PFSK-1 (cell line): ENCODE measurements at regions not wholly inside any gene's neighbourhood (a gene's known extent, or its start where the extent isn't known, plus 50 kb on each side); places are given as distances from the start of the nearest gene placed in this dataset.

ENCODE experiments used
- FOXP2 ChIP-seq: optimal IDR thresholded peaks from 2 replicates; pipeline ENCODE3; 2011; ENCODE audit warnings: borderline replicate concordance, control low read depth, inconsistent platforms; ENCODE audit not compliant: insufficient read depth; ENCODE audit errors: extremely low read length, extremely low read depth
- POLR2AphosphoS5 ChIP-seq: IDR thresholded peaks from 2 replicates; pipeline ENCODE4 v1.6.1; 2012; ENCODE audit warnings: low read depth, mild to moderate bottlenecking, control low read depth, low read length, moderate library complexity
- REST ChIP-seq, 2 experiments: IDR thresholded peaks; 2 replicates each; pipeline versions ENCODE4 v1.6.1 to v1.8.0; 2011 to 2012; ENCODE audit warnings: low read depth in 2 of 2, low read length in 2 of 2, control low read depth in 1 of 2, inconsistent platforms in 1 of 2, mild to moderate bottlenecking in 1 of 2, moderate library complexity in 1 of 2; ENCODE audit not compliant: insufficient read depth in 1 of 2
- SIN3A ChIP-seq: IDR thresholded peaks from 2 replicates; pipeline ENCODE4 v1.6.1; 2012; ENCODE audit warnings: mild to moderate bottlenecking, low read length, moderate library complexity, borderline replicate concordance; ENCODE audit not compliant: insufficient read depth
- TAF1 ChIP-seq: IDR thresholded peaks from 2 replicates; pipeline ENCODE4 v1.6.1; 2012; ENCODE audit warnings: low read length, control low read depth, borderline replicate concordance; ENCODE audit not compliant: insufficient read depth

- TF ChIP-seq REST (IDR thresholded peaks at IDR 0.05; ENCODE audit: insufficient read depth in 1 of 2, low read depth in 2 of 2, low read length in 2 of 2) (no peak), TAF1 (no peak), FOXP2 (no peak), POLR2AphosphoS5 (no peak), SIN3A (no peak)
Measured at GRCh38 chr3:153652076-153652475, 469.1 kb upstream of the ARHGEF26 start.

GRCh38 chr3:153657046-153657445 lies 464.1 kb upstream of the ARHGEF26 start:
- no peak for TF ChIP-seq POLR2AphosphoS5
- TF ChIP-seq SIN3A, result no peak
- no peak for TF ChIP-seq REST (IDR thresholded peaks at IDR 0.05; ENCODE audit: insufficient read depth in 1 of 2, low read depth in 2 of 2, low read length in 2 of 2)
- TF ChIP-seq FOXP2, result no peak
- no peak for TF ChIP-seq TAF1

- TF ChIP-seq FOXP2 (no peak), TAF1 (no peak), REST (IDR thresholded peaks at IDR 0.05; ENCODE audit: insufficient read depth in 1 of 2, low read depth in 2 of 2, low read length in 2 of 2) (no peak), POLR2AphosphoS5 (no peak), SIN3A (no peak)
Measured at GRCh38 chr3:153657461-153657860, 463.7 kb upstream of the ARHGEF26 start.

- TF ChIP-seq TAF1 (no peak), FOXP2 (no peak), POLR2AphosphoS5 (no peak), REST (IDR thresholded peaks at IDR 0.05; ENCODE audit: insufficient read depth in 1 of 2, low read depth in 2 of 2, low read length in 2 of 2) (no peak), SIN3A (no peak)
Measured at GRCh38 chr3:153658136-153658535, 463.1 kb upstream of the ARHGEF26 start.

- TF ChIP-seq TAF1, result no peak
- no peak for TF ChIP-seq POLR2AphosphoS5
- no peak for TF ChIP-seq SIN3A
- no peak for TF ChIP-seq FOXP2
- TF ChIP-seq REST (IDR thresholded peaks at IDR 0.05; ENCODE audit: insufficient read depth in 1 of 2, low read depth in 2 of 2, low read length in 2 of 2), result no peak
Measured at GRCh38 chr3:153666991-153667740, 454.0 kb upstream of the ARHGEF26 start.
